GM13977 (cell line): ENCODE measurements at regions not wholly inside any gene's neighbourhood (a gene's known extent, or its start where the extent isn't known, plus 50 kb on each side); places are given as distances from the start of the nearest gene placed in this dataset.

Source experiments
- DNase-seq: peaks from one replicate; pipeline ENCODE4 v3.0.0; 2012; ENCODE audit warnings: low spot score
- CTCF ChIP-seq: IDR thresholded peaks from 2 replicates; pipeline ENCODE4 v1.5.1; 2012; ENCODE audit warnings: mild to moderate bottlenecking, control low read depth; ENCODE audit not compliant: insufficient read depth; ENCODE audit errors: extremely low read depth, missing control alignments
- in situ Hi-C: fragments of 300-500 bp; cut with MboI; formaldehyde crosslinking; loops from one replicate; pipeline ENCODE4 v1.12.0; 2022; ENCODE audit warnings: low sequenced_read_pairs, low pct_unique_long_range_greater_than_20kb, mixed read lengths, inconsistent platforms; ENCODE audit not compliant: unreplicated experiment

- in situ Hi-C loops, result no loop called here
- TF ChIP-seq CTCF, result no peak
- DNase-seq, result no peak
Measured at GRCh38 chr18:42559069-42559690, 556.3 kb downstream of the RIT2 start.

- in situ Hi-C loops, result no loop called here
- DNase-seq, result no peak
- TF ChIP-seq CTCF, result no peak
Measured at GRCh38 chr18:42561521-42561920, 554.0 kb downstream of the RIT2 start.

GRCh38 chr18:42563995-42564394 is 551.5 kb downstream of the RIT2 start:
- no peak for DNase-seq
- in situ Hi-C loops, result no loop called here
- TF ChIP-seq CTCF, result no peak

GRCh38 chr18:42564761-42565160 is 550.7 kb downstream of the RIT2 start:
- in situ Hi-C loops, result no loop called here
- no peak for DNase-seq
- no peak for TF ChIP-seq CTCF

GRCh38 chr18:42568773-42569172 is 546.7 kb downstream of the RIT2 start:
- in situ Hi-C loops, result no loop called here
- DNase-seq, result no peak
- no peak for TF ChIP-seq CTCF

GRCh38 chr18:42574871-42575270 is 540.6 kb downstream of the RIT2 start:
- no peak for TF ChIP-seq CTCF
- in situ Hi-C loops, result no loop called here
- no peak for DNase-seq

GRCh38 chr18:42576124-42576523 is 539.4 kb downstream of the RIT2 start:
- TF ChIP-seq CTCF, result no peak
- no peak for DNase-seq
- in situ Hi-C loops, result no loop called here
